Cardiac fibroblast (primary cell): ENCODE measurements at regions not wholly inside any gene's neighbourhood (a gene's known extent, or its start where the extent isn't known, plus 50 kb on each side); places are given as distances from the start of the nearest gene placed in this dataset.

Experiments
- DNase-seq, 2 donors: peaks; one replicate each; pipeline versions ENCODE4 v3.0.0 to v3.0.0-alpha.2; 2010; ENCODE audit warnings: low read depth in 2 of 2
- H3K4me3 ChIP-seq, 2 donors: replicated peaks in 1 of 2; 1 replicate in 1 of 2; 2 replicates in 1 of 2; pipeline ENCODE4 v1.5.1; 2011; ENCODE audit warnings: low read depth in 2 of 2, low read length in 2 of 2, mild to moderate bottlenecking in 2 of 2, moderate library complexity in 1 of 2
- CTCF ChIP-seq: IDR thresholded peaks from one replicate; pipeline ENCODE4 v1.5.1; 2011; ENCODE audit warnings: low read depth, mild to moderate bottlenecking, low read length, inconsistent platforms

GRCh38 chr5:2169850-2170760 lies 287.4 kb upstream of the IRX4 start:
- TF ChIP-seq CTCF, result no peak
- no peak overlapping the region for H3K4me3 ChIP-seq
- DNase-seq, result no peak

- no peak for TF ChIP-seq CTCF
- DNase-seq, result no peak
- no peak overlapping the region for H3K4me3 ChIP-seq
Measured at GRCh38 chr5:2169430-2169808, 286.7 kb upstream of the IRX4 start.

- no peak for DNase-seq
- no peak overlapping the region for H3K4me3 ChIP-seq
- TF ChIP-seq CTCF, result no peak
Measured at GRCh38 chr5:2168601-2169429, 286.1 kb upstream of the IRX4 start.

- TF ChIP-seq CTCF, result no peak
- no peak overlapping the region for H3K4me3 ChIP-seq
- no peak for DNase-seq
Measured at GRCh38 chr5:2167671-2168070, 284.9 kb upstream of the IRX4 start.

- DNase-seq, result no peak
- TF ChIP-seq CTCF, result no peak
- H3K4me3 ChIP-seq, result no peak overlapping the region
Measured at GRCh38 chr5:2166979-2167377, 284.3 kb upstream of the IRX4 start.

DNA sequence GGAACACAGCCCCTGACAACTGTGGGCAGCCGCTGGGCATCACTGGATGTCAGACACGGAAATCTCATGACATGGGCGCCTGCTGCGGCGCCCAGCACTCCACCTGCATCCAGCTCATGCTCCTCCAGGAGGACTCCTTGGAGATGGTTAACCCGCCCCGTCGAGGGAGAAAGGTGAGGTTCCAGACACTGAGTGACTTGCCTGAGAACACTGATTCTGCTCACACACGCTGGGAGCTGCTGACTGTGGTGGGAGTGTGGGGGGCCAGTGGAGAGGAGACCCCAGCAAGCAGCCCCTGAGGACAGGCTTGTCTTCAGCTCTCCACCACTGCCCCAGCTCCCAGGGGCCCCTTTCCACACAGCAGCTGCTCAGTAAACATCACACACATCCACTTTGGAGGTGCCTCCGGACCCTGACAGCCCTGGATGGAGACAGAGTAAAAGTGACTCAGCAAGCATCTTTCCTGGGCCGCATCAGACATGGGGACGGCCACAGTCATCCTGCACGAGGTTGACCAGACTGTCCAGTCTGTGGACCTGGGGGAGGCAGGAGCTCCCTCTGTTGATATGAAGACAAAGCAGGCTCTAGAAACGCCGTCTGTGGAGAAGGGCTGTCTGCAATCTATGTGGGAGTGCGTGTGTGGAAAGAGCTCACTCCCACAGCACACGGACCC lies 283.7 kb upstream of the IRX4 start:
- no peak overlapping the region for H3K4me3 ChIP-seq
- DNase-seq, result no peak
- no peak for TF ChIP-seq CTCF
